GM12878 (cell line): ENCODE measurements at regions not wholly inside any gene's neighbourhood (a gene's known extent, or its start where the extent isn't known, plus 50 kb on each side); places are given as distances from the start of the nearest gene placed in this dataset.

Experiments used
- ATAC-seq: fragments of 200-7000 bp; cut with Tn5 transposase; 3 replicates; pipeline ENCODE4 v1.9.1; 2020; ENCODE audit warnings: mild to moderate bottlenecking, moderate library complexity
- BruUV-seq: library from RNA; stranded (reverse); fragments of 400-500 nt; replicated peaks from 2 replicates; lab custom pipeline; 2021; lab: Mats Ljungman, UMichigan
- CTCF ChIA-PET: fragments of 300-600 bp; sonication (Branson Sonifier 250); formaldehyde crosslinking; extraction: SDS; loops from one replicate; lab custom pipeline; 2021; ENCODE audit warnings: inconsistent platforms; lab: Yijun Ruan, JAX
- POLR2A ChIA-PET: fragments of 350-600 bp; formaldehyde crosslinking; extraction: SDS; loops from one replicate; lab custom pipeline; 2021; ENCODE audit warnings: inconsistent platforms; lab: Charles Lee
- RAD21 ChIA-PET: fragments of 300-600 bp; sonication (Branson Sonifier 250); formaldehyde crosslinking; loops from one replicate; lab custom pipeline; 2023; ENCODE audit warnings: antibody characterized with exemption; ENCODE audit not compliant: unreplicated experiment; lab: Charles Lee
- SMC1A ChIA-PET: fragments of 300-600 bp; sonication (Branson Sonifier 250); formaldehyde crosslinking; loops from one replicate; lab custom pipeline; 2023; ENCODE audit not compliant: unreplicated experiment, uncharacterized antibody; lab: Charles Lee
- DNase-seq: peaks from one replicate; pipeline ENCODE4 v3.0.0-alpha.2; 2011; ENCODE audit warnings: low read depth, low spot score
- FAIRE-seq: peaks from 3 replicates; lab custom pipeline; 2011; peaks lifted over from hg19 to GRCh38; lab: Jason Lieb, UNC
- H2AFZ ChIP-seq: 2 replicates; pipeline ENCODE4 v1.6.0; 2011; ENCODE audit warnings: low read depth, low read length, control low read depth; ENCODE audit not compliant: control insufficient read depth
- H3K27ac ChIP-seq: 2 replicates; pipeline ENCODE4 v1.5.1; 2011; ENCODE audit warnings: control low read depth; ENCODE audit not compliant: control insufficient read depth, insufficient read depth
- H3K27me3 ChIP-seq, 2 experiments: replicated peaks in 1 of 2; 2 replicates each; pipeline versions ENCODE4 v1.6.0 to v1.6.1; 2011; ENCODE audit warnings: low read length in 1 of 2; ENCODE audit not compliant: control insufficient read depth in 2 of 2, insufficient read depth in 2 of 2
- H3K36me3 ChIP-seq, 2 experiments: 2 replicates each; pipeline ENCODE4 v1.5.1; 2011; ENCODE audit warnings: low read length in 1 of 2; ENCODE audit not compliant: control insufficient read depth in 2 of 2, insufficient read depth in 2 of 2
- H3K4me1 ChIP-seq: 2 replicates; pipeline ENCODE4 v1.6.1; 2011; ENCODE audit warnings: mild to moderate bottlenecking, low read length, moderate library complexity, mixed read lengths; ENCODE audit not compliant: control insufficient read depth, insufficient read depth
- H3K4me2 ChIP-seq: 2 replicates; pipeline ENCODE4 v1.6.0; 2011; ENCODE audit warnings: control low read depth; ENCODE audit not compliant: control insufficient read depth, insufficient read depth
- H3K4me3 ChIP-seq: fragments of 200-600 bp; sonication (generic); 2 replicates; pipeline ENCODE4 v1.5.1; 2016
- H3K79me2 ChIP-seq: 2 replicates; pipeline ENCODE4 v1.6.0; 2011; ENCODE audit warnings: low read length; ENCODE audit not compliant: control insufficient read depth, insufficient read depth
- H3K9ac ChIP-seq: 2 replicates; pipeline ENCODE4 v1.8.0; 2011; ENCODE audit warnings: low read length, control low read depth, mixed read lengths; ENCODE audit not compliant: control insufficient read depth, insufficient read depth
- H3K9me3 ChIP-seq: replicated peaks from 3 replicates; pipeline ENCODE4 v1.5.1; 2011; ENCODE audit warnings: mild to moderate bottlenecking, low read length; ENCODE audit not compliant: control insufficient read depth, insufficient read depth
- H4K20me1 ChIP-seq: 2 replicates; pipeline ENCODE4 v1.6.0; 2011; ENCODE audit not compliant: control insufficient read depth, insufficient read depth
- DPF2 ChIP-seq: fragments of 450-650 bp; IDR thresholded peaks from 2 replicates; pipeline ENCODE4 v1.6.1; 2017; ENCODE audit warnings: mild to moderate bottlenecking
- EZH2 ChIP-seq: IDR thresholded peaks from 2 replicates; pipeline ENCODE4 v1.6.1; 2012; ENCODE audit warnings: low read depth, mild to moderate bottlenecking, control low read depth, inconsistent platforms, low read length, borderline replicate concordance; ENCODE audit not compliant: control insufficient read depth
- YBX1 ChIP-seq: fragments of 450-650 bp; IDR thresholded peaks from 2 replicates; pipeline ENCODE4 v1.6.1; 2016; ENCODE audit warnings: antibody characterized with exemption
- WGBS: methylation state at CpG from one replicate; pipeline ENCODE4 v1.1.6; 2016; ENCODE audit warnings: low lambda C conversion rate; ENCODE audit not compliant: insufficient replicate concordance, insufficient coverage; ENCODE audit errors: missing lambda C conversion rate; 5-methylcytosine and 5-hydroxymethylcytosine counted together
- in situ Hi-C: fragments of 300-500 bp; cut with MboI; formaldehyde crosslinking; loops from 9 replicates; pipeline ENCODE4 v1.14.3; 2018; ENCODE audit warnings: mixed read lengths
- intact Hi-C: fragments of 100-400 bp; cut with micrococcal nuclease; formaldehyde crosslinking; loops from one replicate; pipeline ENCODE4 v1.14.2; 2022; ENCODE audit not compliant: unreplicated experiment
- TF ChIP-seq, protein P1 (sequence below): IDR thresholded peaks from 2 replicates; pipeline ENCODE4 v1.6.1; 2012; ENCODE audit warnings: mild to moderate bottlenecking, low read depth, low read length
- TF ChIP-seq, protein P2 (sequence below): IDR thresholded peaks from 2 replicates; pipeline ENCODE4 v1.6.1; 2012; ENCODE audit warnings: low read length, inconsistent platforms
- TF ChIP-seq, protein P3 (sequence below): IDR thresholded peaks from 2 replicates; pipeline ENCODE4 v1.6.1; 2012; ENCODE audit warnings: low read depth, low read length, improper control_type of control experiment

DNA sequence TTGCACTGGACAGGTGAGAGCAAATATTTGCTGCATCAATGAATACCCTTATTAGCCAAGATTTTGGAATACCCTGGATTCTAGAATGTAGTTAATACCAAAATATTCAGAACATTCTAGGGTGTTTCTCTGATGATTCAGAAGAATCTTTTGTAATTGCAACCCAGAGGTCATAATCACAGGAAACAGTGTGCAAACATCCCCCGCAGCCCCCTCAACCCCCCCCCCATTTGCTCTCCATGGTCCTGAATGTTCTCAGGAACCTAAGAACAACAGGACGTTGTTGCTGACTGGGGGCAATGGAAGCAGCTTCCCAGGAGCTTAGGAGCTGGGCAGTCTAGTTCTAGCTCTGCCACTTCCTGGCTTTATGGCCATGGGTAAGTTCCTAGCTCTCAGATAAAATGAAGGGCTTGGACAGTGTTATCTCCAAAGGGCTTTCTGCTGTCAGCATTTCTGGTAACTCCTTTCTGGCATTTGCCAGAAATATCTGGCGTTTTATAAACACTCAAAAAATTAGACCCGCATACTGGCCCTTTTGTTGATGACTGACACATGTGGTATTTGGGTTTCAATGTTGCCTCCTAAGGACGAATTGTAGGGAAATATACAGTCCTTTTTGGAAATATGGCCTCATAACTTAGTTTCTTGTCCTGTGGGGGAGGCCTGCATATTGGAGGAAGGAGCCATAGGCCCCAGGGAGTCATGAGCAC, 178.6 kb downstream of the RRAGC start:
- TF ChIP-seq, protein P1, sequence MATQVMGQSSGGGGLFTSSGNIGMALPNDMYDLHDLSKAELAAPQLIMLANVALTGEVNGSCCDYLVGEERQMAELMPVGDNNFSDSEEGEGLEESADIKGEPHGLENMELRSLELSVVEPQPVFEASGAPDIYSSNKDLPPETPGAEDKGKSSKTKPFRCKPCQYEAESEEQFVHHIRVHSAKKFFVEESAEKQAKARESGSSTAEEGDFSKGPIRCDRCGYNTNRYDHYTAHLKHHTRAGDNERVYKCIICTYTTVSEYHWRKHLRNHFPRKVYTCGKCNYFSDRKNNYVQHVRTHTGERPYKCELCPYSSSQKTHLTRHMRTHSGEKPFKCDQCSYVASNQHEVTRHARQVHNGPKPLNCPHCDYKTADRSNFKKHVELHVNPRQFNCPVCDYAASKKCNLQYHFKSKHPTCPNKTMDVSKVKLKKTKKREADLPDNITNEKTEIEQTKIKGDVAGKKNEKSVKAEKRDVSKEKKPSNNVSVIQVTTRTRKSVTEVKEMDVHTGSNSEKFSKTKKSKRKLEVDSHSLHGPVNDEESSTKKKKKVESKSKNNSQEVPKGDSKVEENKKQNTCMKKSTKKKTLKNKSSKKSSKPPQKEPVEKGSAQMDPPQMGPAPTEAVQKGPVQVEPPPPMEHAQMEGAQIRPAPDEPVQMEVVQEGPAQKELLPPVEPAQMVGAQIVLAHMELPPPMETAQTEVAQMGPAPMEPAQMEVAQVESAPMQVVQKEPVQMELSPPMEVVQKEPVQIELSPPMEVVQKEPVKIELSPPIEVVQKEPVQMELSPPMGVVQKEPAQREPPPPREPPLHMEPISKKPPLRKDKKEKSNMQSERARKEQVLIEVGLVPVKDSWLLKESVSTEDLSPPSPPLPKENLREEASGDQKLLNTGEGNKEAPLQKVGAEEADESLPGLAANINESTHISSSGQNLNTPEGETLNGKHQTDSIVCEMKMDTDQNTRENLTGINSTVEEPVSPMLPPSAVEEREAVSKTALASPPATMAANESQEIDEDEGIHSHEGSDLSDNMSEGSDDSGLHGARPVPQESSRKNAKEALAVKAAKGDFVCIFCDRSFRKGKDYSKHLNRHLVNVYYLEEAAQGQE = peak; percentile 72
- TF ChIP-seq EZH2 (no peak), YBX1 (no peak), DPF2 (no peak)
- TF ChIP-seq, protein P2, sequence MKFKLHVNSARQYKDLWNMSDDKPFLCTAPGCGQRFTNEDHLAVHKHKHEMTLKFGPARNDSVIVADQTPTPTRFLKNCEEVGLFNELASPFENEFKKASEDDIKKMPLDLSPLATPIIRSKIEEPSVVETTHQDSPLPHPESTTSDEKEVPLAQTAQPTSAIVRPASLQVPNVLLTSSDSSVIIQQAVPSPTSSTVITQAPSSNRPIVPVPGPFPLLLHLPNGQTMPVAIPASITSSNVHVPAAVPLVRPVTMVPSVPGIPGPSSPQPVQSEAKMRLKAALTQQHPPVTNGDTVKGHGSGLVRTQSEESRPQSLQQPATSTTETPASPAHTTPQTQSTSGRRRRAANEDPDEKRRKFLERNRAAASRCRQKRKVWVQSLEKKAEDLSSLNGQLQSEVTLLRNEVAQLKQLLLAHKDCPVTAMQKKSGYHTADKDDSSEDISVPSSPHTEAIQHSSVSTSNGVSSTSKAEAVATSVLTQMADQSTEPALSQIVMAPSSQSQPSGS = no peak
- TF ChIP-seq, protein P3, sequence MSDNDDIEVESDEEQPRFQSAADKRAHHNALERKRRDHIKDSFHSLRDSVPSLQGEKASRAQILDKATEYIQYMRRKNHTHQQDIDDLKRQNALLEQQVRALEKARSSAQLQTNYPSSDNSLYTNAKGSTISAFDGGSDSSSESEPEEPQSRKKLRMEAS = no peak
- no peak for ATAC-seq
- BruUV-seq = no TSS peak
- Histone ChIP-seq H3K27ac (no peak overlapping the region), H3K9me3 (no peaks in the 10 kb centered on the region), H3K36me3 (no peaks in the 10 kb centered on the region), H3K27me3 (no peaks in the 10 kb centered on the region), H3K4me1 (no peaks in the 10 kb centered on the region), H4K20me1 (0 out of 2 replicates have a peak, but pooled peaks cover 3% of the 10 kb centered on the region), H3K4me3 (no peak overlapping the region), H2AFZ (no peak overlapping the region), H3K9ac (no peak overlapping the region), H3K4me2 (no peak overlapping the region), H3K79me2 (no peaks in the 10 kb centered on the region)
- no peak for DNase-seq
- ChIA-PET CTCF (no interaction called here), RAD21 (no interaction called here), POLR2A (interaction anchor here (0.6 kb wide), 1 partner anchor 1315 kb away, joined by 4 read pairs; no protein-coding TSS in a partner anchor), SMC1A (no interaction called here)
- 20% methylated on average over 5 of the region's 5 CpGs for WGBS
- intact Hi-C loops = no loop called here
- no peak for FAIRE-seq
- in situ Hi-C loops = no loop called here
